Peyer's patch (tissue), 4 donors: ENCODE measurements at regions not wholly inside any gene's neighbourhood (a gene's known extent, or its start where the extent isn't known, plus 50 kb on each side); places are given as distances from the start of the nearest gene placed in this dataset.

Experiments
- DNase-seq, 3 donors: peaks; one replicate each; pipeline ENCODE4 v3.0.0-alpha.2; 2017 to 2019
- H3K27ac ChIP-seq, 4 donors: fragments of 200-600 bp; sonication (generic); one replicate each; pipeline ENCODE4 v1.5.1; 2016 to 2019
- H3K27me3 ChIP-seq, 2 donors: fragments of 200-600 bp; sonication (generic); one replicate each; pipeline ENCODE4 v1.5.1; 2019
- H3K36me3 ChIP-seq, 3 donors: fragments of 200-600 bp; sonication (generic); one replicate each; pipeline ENCODE4 v1.5.1; 2016 to 2019
- H3K4me1 ChIP-seq, 4 donors: fragments of 200-600 bp; sonication (generic); one replicate each; pipeline ENCODE4 v1.5.1; 2016 to 2019
- H3K4me3 ChIP-seq, 4 donors: fragments of 200-600 bp; sonication (generic); 1 replicate in 3 of 4; 2 replicates in 1 of 4; pipeline ENCODE4 v1.5.1; 2016 to 2019; ENCODE audit warnings: mild to moderate bottlenecking in 1 of 4
- H3K9me3 ChIP-seq, 4 donors: fragments of 200-600 bp; sonication (generic); one replicate each; pipeline ENCODE4 v1.5.1; 2016 to 2019; ENCODE audit warnings: mild to moderate bottlenecking in 1 of 4
- POLR2A ChIP-seq, 2 donors: fragments of 450-650 bp; IDR thresholded peaks; one replicate each; pipeline ENCODE4 v1.5.1; 2017; ENCODE audit warnings: antibody characterized with exemption in 2 of 2, mild to moderate bottlenecking in 2 of 2, moderate library complexity in 2 of 2
- TF ChIP-seq, protein P1 (sequence below), 6 experiments: fragments of 450-650 bp in 4 of 6; fragments of 200-600 bp in 2 of 6; sonication (generic) in 1 of 6; IDR thresholded peaks; one replicate each; pipeline ENCODE4 v1.5.1; 2017 to 2019; ENCODE audit warnings: antibody characterized with exemption in 6 of 6, mild to moderate bottlenecking in 3 of 6, moderate library complexity in 1 of 6

DNA sequence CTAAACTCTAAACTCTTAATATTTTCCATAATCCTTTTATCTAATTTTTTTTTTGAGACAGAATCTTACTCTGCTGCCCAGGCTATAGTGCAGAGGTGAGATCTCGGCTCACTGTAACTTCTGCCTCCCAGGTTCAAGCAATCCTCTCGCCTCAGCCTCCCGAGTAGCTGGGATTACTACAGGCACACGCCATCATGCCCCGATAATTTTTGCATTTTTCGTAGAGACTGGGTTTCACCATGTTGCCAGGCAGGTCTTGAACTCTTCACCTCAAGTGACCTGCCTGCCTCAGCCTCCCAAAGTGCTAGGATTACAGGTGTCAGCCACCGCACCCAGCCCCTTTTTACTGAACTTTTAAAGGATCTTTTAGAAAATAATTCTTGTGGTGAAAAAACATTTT is 110.2 kb upstream of the PHF14 start:
- Histone ChIP-seq H3K4me3 (no peak overlapping the region), H3K27me3 (no peaks in the 10 kb centered on the region), H3K27ac (no peak overlapping the region), H3K9me3 (no peaks in the 10 kb centered on the region), H3K4me1 (no peaks in the 10 kb centered on the region), H3K36me3 (no peaks in the 10 kb centered on the region)
- TF ChIP-seq, protein P1, sequence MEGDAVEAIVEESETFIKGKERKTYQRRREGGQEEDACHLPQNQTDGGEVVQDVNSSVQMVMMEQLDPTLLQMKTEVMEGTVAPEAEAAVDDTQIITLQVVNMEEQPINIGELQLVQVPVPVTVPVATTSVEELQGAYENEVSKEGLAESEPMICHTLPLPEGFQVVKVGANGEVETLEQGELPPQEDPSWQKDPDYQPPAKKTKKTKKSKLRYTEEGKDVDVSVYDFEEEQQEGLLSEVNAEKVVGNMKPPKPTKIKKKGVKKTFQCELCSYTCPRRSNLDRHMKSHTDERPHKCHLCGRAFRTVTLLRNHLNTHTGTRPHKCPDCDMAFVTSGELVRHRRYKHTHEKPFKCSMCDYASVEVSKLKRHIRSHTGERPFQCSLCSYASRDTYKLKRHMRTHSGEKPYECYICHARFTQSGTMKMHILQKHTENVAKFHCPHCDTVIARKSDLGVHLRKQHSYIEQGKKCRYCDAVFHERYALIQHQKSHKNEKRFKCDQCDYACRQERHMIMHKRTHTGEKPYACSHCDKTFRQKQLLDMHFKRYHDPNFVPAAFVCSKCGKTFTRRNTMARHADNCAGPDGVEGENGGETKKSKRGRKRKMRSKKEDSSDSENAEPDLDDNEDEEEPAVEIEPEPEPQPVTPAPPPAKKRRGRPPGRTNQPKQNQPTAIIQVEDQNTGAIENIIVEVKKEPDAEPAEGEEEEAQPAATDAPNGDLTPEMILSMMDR (IDR thresholded peaks at IDR 0.05) = no peak
- TF ChIP-seq POLR2A (IDR thresholded peaks at IDR 0.05) = no peak
- DNase-seq = no peak

DNA sequence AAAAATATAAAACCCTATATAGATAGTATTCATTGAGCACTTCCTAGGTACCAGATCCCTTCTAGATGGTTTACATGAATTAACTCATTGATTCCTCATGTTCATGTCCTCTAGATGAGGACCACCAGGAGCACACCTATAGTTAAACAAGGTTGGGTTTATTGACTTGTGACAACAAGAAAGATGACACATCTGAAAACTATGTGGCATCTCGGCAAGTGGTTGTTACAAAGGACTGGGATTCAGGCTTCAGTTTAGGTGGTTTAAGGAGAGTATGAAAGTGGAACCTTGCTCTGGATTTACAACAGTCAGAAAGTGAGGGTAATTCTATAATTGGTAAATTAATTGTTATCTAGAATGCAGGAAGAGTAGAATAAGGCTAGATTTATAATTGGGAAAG is 99.0 kb upstream of the PHF14 start:
- H3K4me3 ChIP-seq = no peak overlapping the region
- no peaks in the 10 kb centered on the region for H3K9me3 ChIP-seq
- no peaks in the 10 kb centered on the region for H3K36me3 ChIP-seq
- no peaks in the 10 kb centered on the region for H3K4me1 ChIP-seq
- no peak overlapping the region for H3K27ac ChIP-seq
- H3K27me3 ChIP-seq = no peaks in the 10 kb centered on the region
- TF ChIP-seq, protein P1 (IDR thresholded peaks at IDR 0.05) = no peak
- no peak for TF ChIP-seq POLR2A (IDR thresholded peaks at IDR 0.05)
- no peak for DNase-seq

DNA sequence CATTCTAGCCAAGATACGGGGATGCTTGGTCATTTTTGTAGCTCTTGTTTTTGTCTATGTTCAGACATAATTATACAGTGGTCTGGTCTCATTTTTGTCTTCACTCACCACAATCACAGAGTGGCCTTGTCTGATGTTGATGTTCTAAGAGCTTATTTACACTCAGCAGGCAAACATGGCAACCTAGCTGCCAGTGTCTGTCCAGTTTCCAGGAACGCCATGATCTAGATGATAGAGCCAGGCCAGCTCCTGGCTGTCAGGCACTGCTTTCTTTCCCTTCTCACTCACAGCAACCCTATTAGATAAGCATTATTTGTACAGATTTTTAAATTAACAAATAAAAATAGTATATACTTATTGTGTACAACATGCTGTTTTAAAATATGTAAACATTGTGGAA is 98.6 kb upstream of the PHF14 start:
- no peaks in the 10 kb centered on the region for H3K27me3 ChIP-seq
- no peak for DNase-seq
- no peak overlapping the region for H3K27ac ChIP-seq
- H3K36me3 ChIP-seq = no peaks in the 10 kb centered on the region
- TF ChIP-seq, protein P1 (IDR thresholded peaks at IDR 0.05) = no peak
- TF ChIP-seq POLR2A (IDR thresholded peaks at IDR 0.05) = no peak
- H3K4me3 ChIP-seq = no peak overlapping the region
- no peaks in the 10 kb centered on the region for H3K4me1 ChIP-seq
- H3K9me3 ChIP-seq = no peaks in the 10 kb centered on the region

DNA sequence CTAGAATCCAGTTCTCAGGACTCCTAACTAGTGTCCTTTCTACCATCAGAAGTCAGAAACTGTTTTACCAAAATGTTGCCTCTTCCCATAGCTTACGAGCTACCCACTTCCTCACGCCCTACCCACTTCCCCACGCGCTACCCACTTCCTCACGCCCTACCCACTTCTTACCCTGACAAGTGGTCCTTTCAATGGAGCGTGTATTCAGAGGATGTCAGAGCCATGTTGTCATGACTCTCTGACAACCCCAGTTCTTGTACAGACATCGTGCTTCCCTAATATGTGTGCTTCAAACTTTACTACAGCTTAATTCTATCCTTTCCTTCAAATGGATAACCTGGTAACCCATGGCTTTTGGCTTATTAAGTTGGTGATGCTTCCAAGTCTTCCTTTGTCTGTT is 84.8 kb upstream of the PHF14 start:
- DNase-seq = no peak
- Histone ChIP-seq H3K27ac (no peak overlapping the region), H3K27me3 (no peaks in the 10 kb centered on the region), H3K4me1 (no peaks in the 10 kb centered on the region), H3K9me3 (no peaks in the 10 kb centered on the region), H3K36me3 (no peaks in the 10 kb centered on the region), H3K4me3 (no peak overlapping the region)
- TF ChIP-seq, protein P1 (IDR thresholded peaks at IDR 0.05) = no peak
- TF ChIP-seq POLR2A (IDR thresholded peaks at IDR 0.05) = no peak

DNA sequence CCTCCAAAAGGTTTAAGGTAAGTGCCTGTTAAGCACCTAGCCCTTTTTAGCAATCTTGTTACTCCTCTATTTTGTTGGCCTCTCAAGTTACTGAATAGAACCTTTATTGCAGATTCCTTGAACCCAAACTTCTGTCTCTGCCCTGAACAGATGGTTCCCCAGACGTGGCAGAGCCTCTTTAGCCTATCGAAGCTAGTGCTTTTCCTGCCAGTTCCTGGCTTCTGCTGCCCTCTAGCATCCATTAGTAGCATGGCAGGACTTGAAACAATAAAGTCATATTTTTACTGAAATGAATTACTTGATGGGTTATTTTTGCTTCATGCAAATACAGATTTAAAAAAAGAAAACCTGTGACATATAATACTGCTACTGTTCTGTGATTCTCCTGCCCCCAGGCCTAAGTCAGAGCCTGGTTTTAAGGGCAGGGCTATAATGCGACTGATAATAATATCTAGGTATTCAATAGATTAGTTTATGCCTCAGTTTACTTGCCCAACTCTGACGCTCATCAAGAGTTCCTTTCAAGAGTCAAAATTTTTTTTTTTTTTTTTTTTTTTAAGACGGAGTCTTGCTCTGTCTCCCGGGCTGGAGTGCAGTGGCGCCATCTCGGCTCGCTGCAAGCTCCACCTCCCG is 84.3 kb upstream of the PHF14 start:
- Histone ChIP-seq H3K27me3 (no peaks in the 10 kb centered on the region), H3K36me3 (no peaks in the 10 kb centered on the region), H3K4me1 (no peaks in the 10 kb centered on the region), H3K4me3 (no peak overlapping the region), H3K9me3 (no peaks in the 10 kb centered on the region), H3K27ac (no peak overlapping the region)
- peak in 1 of 3 donors; percentile 57 for DNase-seq
- TF ChIP-seq POLR2A (IDR thresholded peaks at IDR 0.05) = no peak
- TF ChIP-seq, protein P1 (IDR thresholded peaks at IDR 0.05) = peak in 4 of 6 experiments; percentile 53 to 59 (median 54)

DNA sequence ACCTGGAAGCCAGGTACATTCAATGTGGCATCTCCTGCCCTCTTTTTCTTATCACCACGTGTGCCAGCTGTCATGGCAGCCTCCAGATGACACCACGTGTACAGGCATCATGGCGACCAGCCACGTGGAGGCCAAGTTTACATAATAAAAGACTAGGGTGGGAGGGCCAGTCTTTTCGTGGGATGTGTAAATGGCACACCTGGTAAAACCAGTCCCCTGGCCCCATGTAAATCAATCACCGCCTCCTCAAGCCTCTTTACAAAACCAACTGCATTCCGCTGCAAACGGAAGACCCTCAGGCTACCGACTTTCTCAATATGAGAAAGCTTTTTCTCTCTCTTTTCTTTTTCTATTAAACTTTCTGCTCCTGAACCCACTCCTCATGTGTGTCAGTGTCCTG is 65.1 kb upstream of the PHF14 start:
- Histone ChIP-seq H3K4me1 (no peaks in the 10 kb centered on the region), H3K4me3 (no peak overlapping the region), H3K27me3 (no peaks in the 10 kb centered on the region), H3K9me3 (peaks cover 0 to 9% (median 0%) of the 10 kb centered on the region in 4 donors), H3K36me3 (no peaks in the 10 kb centered on the region), H3K27ac (no peak overlapping the region)
- DNase-seq = no peak
- no peak for TF ChIP-seq POLR2A (IDR thresholded peaks at IDR 0.05)
- TF ChIP-seq, protein P1 (IDR thresholded peaks at IDR 0.05) = no peak
